ENCODE measurements at regions not wholly inside any gene's neighbourhood (a gene's known extent, or its start where the extent isn't known, plus 50 kb on each side); places are given as distances from the start of the nearest gene placed in this dataset.

DNA sequence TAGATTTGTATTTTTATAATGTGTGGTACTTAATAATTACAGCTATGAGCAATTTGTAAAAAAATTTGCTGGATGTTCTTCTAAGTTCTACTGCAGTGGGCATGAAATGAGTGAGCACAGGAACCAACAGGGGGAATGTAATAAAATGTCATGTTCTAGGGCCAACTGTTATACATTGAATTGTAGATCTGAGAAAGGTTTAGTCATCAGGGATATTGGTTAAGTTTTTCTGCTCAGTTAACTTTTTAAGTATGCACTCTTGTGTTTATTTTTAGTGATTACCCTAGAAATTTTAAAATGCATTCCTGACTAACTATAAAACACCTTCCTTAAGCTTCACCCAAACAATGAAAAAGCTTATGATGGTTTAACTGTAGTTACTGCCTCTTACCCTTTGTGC, 101.8 kb downstream of the CAND1 start:
- no peak overlapping the region for H3K4me2 ChIP-seq (ENCODE audit: insufficient read depth, insufficient read length, low read length)
- H3K9ac ChIP-seq (ENCODE audit: extremely low read depth, insufficient read length, low read length) = no peak overlapping the region
- no peaks in the 10 kb centered on the region for H3K23me2 ChIP-seq (ENCODE audit: insufficient read length, low read depth, low read length, poor library complexity, severe bottlenecking)
- H3K27me3 ChIP-seq (ENCODE audit: insufficient read depth, low read length) = no peaks in the 10 kb centered on the region
- H3K23ac ChIP-seq (ENCODE audit: insufficient read length, low read depth, low read length) = no peak overlapping the region
- H4K5ac ChIP-seq (ENCODE audit: insufficient read length, low read depth, low read length) = no peak overlapping the region
- no peak overlapping the region for H2AK5ac ChIP-seq (ENCODE audit: insufficient read length, low read length)
- H3K79me2 ChIP-seq (ENCODE audit: insufficient read depth, low read length) = no peaks in the 10 kb centered on the region
- H2BK120ac ChIP-seq (ENCODE audit: low read depth, low read length, poor library complexity, severe bottlenecking) = no peak overlapping the region
- H3K14ac ChIP-seq (ENCODE audit: insufficient read depth, low read length) = no peak overlapping the region
- H3K4ac ChIP-seq (ENCODE audit: low read depth, low read length) = no peak overlapping the region
- Mint-ChIP-seq H3K27me3 (ENCODE audit: low read depth) (no peaks in the 10 kb centered on the region), H3K4me1 (no peaks in the 10 kb centered on the region), H3K4me3 (no peak overlapping the region), H3K27ac (no peak overlapping the region), H3K36me3 (ENCODE audit: insufficient read depth in 1 of 3, low read depth in 3 of 3) (no peaks in the 10 kb centered on the region), H3K9me3 (no peaks in the 10 kb centered on the region)
- TF ChIP-seq, protein P1, sequence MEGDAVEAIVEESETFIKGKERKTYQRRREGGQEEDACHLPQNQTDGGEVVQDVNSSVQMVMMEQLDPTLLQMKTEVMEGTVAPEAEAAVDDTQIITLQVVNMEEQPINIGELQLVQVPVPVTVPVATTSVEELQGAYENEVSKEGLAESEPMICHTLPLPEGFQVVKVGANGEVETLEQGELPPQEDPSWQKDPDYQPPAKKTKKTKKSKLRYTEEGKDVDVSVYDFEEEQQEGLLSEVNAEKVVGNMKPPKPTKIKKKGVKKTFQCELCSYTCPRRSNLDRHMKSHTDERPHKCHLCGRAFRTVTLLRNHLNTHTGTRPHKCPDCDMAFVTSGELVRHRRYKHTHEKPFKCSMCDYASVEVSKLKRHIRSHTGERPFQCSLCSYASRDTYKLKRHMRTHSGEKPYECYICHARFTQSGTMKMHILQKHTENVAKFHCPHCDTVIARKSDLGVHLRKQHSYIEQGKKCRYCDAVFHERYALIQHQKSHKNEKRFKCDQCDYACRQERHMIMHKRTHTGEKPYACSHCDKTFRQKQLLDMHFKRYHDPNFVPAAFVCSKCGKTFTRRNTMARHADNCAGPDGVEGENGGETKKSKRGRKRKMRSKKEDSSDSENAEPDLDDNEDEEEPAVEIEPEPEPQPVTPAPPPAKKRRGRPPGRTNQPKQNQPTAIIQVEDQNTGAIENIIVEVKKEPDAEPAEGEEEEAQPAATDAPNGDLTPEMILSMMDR (conservative IDR thresholded peaks at IDR 0.05) = no peak
- no peak overlapping the region for H3K56ac ChIP-seq (ENCODE audit: insufficient read length, low read depth, low read length)
- no peaks in the 10 kb centered on the region for H3K79me1 ChIP-seq (ENCODE audit: insufficient read depth, low read depth, low read length, poor library complexity, severe bottlenecking)
- H3T11ph ChIP-seq (ENCODE audit: low read length) = no peak overlapping the region
- H4K20me1 ChIP-seq (ENCODE audit: control insufficient read depth, insufficient read depth, insufficient read length) = no peaks in the 10 kb centered on the region
- H2BK15ac ChIP-seq (ENCODE audit: low read depth, low read length) = no peak overlapping the region
- no peaks in the 10 kb centered on the region for H3K9me3 ChIP-seq (ENCODE audit: control insufficient read depth, low read depth, low read length)
- DNase-seq = no peak
- H3K18ac ChIP-seq (ENCODE audit: insufficient read length, low read depth, low read length) = no peak overlapping the region
- no peak overlapping the region for H2BK5ac ChIP-seq (ENCODE audit: insufficient read length, low read length)
- H4K8ac ChIP-seq (replicated peaks; ENCODE audit: insufficient read length, low read depth, low read length) = no peak overlapping the region
- no peaks in the 10 kb centered on the region for H3K4me1 ChIP-seq (ENCODE audit: insufficient read depth, low read length)
- no peak overlapping the region for H4K91ac ChIP-seq (ENCODE audit: insufficient read length, low read depth, low read length)
- no peak overlapping the region for H2BK12ac ChIP-seq (ENCODE audit: insufficient read length, low read depth, low read length)
- H2AFZ ChIP-seq (ENCODE audit: low read length) = no peak overlapping the region
- no peak overlapping the region for H3K27ac ChIP-seq (ENCODE audit: insufficient read length, low read depth, low read length)
- H2BK20ac ChIP-seq (ENCODE audit: low read depth, low read length, poor library complexity, severe bottlenecking) = no peak overlapping the region
